WERI-Rb-1 (cell line): ENCODE measurements at regions not wholly inside any gene's neighbourhood (a gene's known extent, or its start where the extent isn't known, plus 50 kb on each side); places are given as distances from the start of the nearest gene placed in this dataset.

ENCODE experiments used
- DNase-seq: peaks from one replicate; pipeline ENCODE4 v3.0.0-alpha.2; 2020
- H3K27ac ChIP-seq: fragments of 250-450 bp; sonication (Bioruptor Pico); 2 replicates; pipeline ENCODE4 v1.5.1; 2020; ENCODE audit warnings: mild to moderate bottlenecking, moderate library complexity
- H3K27me3 ChIP-seq: fragments of 250-450 bp; sonication (Bioruptor Pico); 2 replicates; pipeline ENCODE4 v1.5.1; 2021; ENCODE audit warnings: mild to moderate bottlenecking, low read depth, moderate library complexity; ENCODE audit not compliant: insufficient read depth, severe bottlenecking
- H3K36me3 ChIP-seq: fragments of 250-450 bp; sonication (Bioruptor Pico); 2 replicates; pipeline ENCODE4 v1.5.1; 2020; ENCODE audit warnings: mild to moderate bottlenecking, moderate library complexity
- H3K4me3 ChIP-seq: 2 replicates; pipeline ENCODE4 v1.5.1; 2011; ENCODE audit warnings: low read depth, mild to moderate bottlenecking, control low read depth, low read length
- H3K9me3 ChIP-seq: fragments of 250-450 bp; sonication (Bioruptor Pico); 2 replicates; pipeline ENCODE4 v1.5.1; 2021; ENCODE audit warnings: mild to moderate bottlenecking, moderate library complexity; ENCODE audit not compliant: severe bottlenecking
- CTCF ChIP-seq: IDR thresholded peaks from 2 replicates; pipeline ENCODE4 v1.5.1; 2011; ENCODE audit warnings: low read depth, mild to moderate bottlenecking, control low read depth, inconsistent platforms, low read length

GRCh38 chr2:105951384-105951694 lies 206.6 kb downstream of the NCK2 start:
- DNase-seq: no peak
- no peak for TF ChIP-seq CTCF
- no peaks in the 10 kb centered on the region for H3K27me3 ChIP-seq

GRCh38 chr2:105950521-105951383 lies 206.0 kb downstream of the NCK2 start:
- TF ChIP-seq CTCF: no peak
- no peaks in the 10 kb centered on the region for H3K36me3 ChIP-seq
- peak overlapping the region; percentile 86 for H3K27ac ChIP-seq
- no peaks in the 10 kb centered on the region for H3K27me3 ChIP-seq
- peak; percentile 94 for DNase-seq
- H3K4me3 ChIP-seq: peak overlapping the region; percentile 17
- H3K9me3 ChIP-seq: no peaks in the 10 kb centered on the region

More at GRCh38 chr2:105951384-105951694, 206.6 kb downstream of the NCK2 start:
- H3K36me3 ChIP-seq: no peaks in the 10 kb centered on the region
- H3K9me3 ChIP-seq: no peaks in the 10 kb centered on the region
- no peak overlapping the region for H3K4me3 ChIP-seq
- peak overlapping the region; percentile 86 for H3K27ac ChIP-seq

GRCh38 chr2:105943977-105944376 lies 199.3 kb downstream of the NCK2 start:
- H3K4me3 ChIP-seq: no peak overlapping the region
- H3K9me3 ChIP-seq: no peaks in the 10 kb centered on the region
- H3K27me3 ChIP-seq: no peaks in the 10 kb centered on the region
- no peak for TF ChIP-seq CTCF
- H3K27ac ChIP-seq: no peak overlapping the region
- DNase-seq: no peak
- no peaks in the 10 kb centered on the region for H3K36me3 ChIP-seq
